GM18508 (cell line): ENCODE measurements at regions not wholly inside any gene's neighbourhood (a gene's known extent, or its start where the extent isn't known, plus 50 kb on each side); places are given as distances from the start of the nearest gene placed in this dataset.

Experiments
- ATAC-seq: cut with Tn5 transposase; IDR thresholded peaks from one replicate; pipeline ENCODE4 v1.9.1; 2021; ENCODE audit warnings: moderate number of reproducible peaks; ENCODE audit not compliant: insufficient read depth, unreplicated experiment

DNA sequence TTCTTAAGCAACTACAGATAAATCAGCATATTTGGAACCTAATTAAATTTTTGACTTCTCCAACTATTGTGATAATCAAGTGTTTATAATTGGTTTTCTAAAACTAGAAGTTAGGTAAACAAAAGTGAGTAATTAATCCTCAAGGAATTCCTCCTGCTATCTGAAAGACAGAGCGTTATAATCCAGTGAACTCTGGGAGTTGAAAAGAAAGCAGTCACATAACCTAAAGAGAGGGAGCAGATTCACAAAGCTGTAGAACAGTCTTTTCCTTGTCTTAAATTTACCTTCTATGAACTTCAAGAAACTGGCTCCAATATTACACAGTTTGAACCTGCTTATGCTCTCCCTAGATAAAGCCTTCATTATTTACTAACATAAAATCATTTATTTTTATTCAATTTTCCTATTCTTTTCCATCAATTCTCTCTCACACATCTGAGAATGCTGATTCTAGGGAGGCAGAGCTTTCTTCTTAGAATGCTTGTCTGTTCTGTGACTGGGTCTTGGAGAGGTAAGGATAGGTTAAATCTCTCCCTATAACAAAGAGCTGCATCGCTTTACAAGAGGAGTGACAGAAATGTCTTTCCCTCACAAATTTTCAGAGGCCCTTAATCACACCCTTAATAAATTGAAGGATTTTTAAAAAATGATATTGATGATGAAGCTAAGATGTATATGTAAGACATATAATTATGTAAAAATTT, 132.8 kb downstream of the TUSC7 start:
- ATAC-seq: no peak

DNA sequence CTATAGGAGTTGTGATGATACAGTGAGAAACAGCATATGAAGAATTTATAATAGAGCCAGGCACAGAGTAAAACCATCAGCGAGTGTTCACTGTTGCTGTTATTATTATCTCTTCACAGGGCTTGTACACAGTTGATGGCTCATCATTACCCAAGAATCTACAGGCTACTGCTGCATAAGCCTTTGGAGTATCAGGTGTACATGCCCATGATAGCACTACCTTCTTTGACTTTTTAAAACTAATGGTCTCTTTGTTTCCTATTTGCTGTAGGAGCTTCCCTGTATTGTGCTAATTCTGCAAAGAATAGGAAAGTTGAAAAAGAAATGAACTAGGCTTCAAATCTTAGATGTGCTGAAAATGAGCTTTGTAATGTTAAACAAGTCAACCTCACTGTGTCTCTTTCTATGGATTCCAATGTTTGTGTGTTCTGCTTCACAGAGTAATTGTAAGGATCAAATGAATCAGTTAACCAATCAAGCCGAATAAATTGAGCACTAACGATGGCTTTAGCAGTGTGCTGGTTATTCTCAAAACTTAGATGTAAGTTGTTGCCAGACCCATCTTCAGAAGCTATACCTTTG, 138.8 kb downstream of the TUSC7 start:
- no peak for ATAC-seq

DNA sequence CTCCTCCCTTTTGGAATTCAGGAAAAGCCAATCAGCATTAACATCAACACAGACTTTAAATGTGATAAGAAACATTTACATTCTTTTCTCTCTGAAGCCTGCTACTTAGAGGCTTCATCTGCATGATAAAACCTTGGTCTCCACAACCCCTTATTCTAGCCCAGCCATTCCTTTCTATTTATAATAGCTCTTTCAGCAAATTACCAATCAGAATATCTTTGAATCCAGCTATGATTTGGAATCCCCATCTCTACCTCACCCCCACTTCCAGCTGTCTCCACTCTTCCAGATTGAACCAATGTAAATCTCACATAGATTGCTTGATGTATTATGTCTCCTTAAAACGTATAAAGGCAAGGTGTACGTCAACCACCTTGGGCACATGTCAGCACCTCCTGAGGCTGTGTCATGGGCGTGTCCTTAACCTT, 139.7 kb downstream of the TUSC7 start:
- ATAC-seq: no peak

DNA sequence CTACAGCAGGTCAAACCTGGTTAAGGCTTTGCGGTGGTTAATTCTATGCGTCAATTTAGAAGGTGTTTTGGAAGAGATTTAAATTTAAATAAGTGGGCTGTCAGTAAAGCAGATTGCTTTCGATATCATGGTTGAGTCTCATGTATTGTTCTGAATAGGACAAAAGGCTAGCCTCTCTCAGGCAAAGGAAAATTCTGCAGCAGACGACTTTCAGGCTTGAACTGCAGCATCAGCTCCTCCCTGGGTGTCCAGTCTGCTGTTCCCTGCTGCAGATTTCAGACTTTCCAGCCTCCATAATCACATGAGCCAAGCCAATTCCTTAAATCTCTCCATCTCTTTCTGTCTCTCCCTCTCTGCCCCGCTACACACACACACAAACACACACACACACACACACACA, 143.2 kb downstream of the TUSC7 start:
- no peak for ATAC-seq

GRCh38 chr3:116863270-116863770, 153.7 kb downstream of the TUSC7 start:
- no peak for ATAC-seq

GRCh38 chr3:116863822-116864589, 154.4 kb downstream of the TUSC7 start:
- ATAC-seq: no peak

DNA sequence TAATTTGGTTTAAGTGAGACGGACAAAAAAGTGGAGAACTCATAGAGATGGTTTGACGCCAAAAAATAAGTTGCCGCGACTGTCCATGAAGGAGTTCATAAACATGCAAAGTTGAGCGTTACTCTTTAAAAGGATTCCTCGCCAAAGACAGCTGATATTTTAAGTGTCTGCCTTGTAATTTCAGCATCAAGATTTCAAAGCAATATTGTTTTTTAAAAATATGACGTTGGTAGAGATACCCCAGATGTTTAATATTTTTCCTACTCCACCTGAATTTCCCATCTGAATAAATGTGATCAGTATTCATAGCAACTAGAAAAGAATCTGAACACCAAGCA, 155.0 kb downstream of the TUSC7 start:
- no peak for ATAC-seq

DNA sequence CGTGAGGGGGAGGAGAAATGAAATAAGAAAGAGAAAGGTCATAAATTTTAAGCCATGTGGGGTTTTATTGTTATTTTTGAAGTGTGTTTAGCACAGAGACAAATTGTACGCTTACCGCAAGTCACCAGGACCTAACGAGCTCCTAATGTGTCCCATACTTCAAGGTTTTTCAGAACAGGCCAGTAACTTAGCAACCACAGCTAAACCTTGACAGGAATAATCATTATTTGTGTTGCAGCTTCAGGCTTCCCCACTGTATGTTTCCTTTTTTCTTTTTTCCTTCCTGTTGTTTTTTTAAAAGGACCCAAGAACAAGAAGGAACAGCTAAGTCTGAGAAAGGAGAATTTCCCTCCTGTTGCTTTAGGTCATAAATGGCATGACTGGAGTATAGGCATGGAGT, 160.8 kb downstream of the TUSC7 start:
- no peak for ATAC-seq

DNA sequence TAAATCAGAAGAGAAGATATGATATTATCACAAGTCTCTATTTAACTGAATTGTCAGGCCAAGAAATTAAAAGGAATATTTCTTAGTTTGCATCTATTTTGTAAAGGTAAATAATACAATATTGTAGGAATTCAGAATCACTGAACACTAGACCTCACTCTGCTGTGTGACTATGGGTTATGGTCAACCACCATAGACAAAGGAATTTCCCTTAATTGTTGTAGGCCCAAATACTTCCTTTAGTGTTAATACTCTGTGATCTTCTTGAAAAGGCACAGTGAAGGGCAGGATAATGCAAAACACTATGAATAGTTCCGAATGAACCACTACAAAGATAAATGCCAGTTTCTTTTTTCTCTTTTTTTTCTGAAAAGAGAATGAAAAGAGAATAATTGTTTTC, 162.3 kb downstream of the TUSC7 start:
- no peak for ATAC-seq

DNA sequence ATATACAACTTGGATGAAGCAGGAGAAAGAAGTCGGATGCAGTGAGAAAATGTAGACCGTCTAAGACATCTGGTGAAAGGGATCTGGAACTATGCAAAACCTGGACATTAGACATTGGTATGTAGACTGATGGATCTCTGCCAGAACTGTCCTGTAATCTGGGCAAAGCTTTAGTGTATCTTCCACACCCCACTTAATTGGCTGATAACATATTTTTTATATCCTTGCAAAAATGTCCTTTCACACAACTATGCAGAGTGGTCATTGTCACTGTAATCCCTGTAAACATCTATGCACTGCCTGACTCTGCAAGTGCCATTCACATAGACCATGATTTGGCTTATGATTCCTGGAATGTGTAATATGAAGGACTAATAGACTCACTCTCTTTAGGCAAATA, 163.1 kb downstream of the TUSC7 start:
- no peak for ATAC-seq

DNA sequence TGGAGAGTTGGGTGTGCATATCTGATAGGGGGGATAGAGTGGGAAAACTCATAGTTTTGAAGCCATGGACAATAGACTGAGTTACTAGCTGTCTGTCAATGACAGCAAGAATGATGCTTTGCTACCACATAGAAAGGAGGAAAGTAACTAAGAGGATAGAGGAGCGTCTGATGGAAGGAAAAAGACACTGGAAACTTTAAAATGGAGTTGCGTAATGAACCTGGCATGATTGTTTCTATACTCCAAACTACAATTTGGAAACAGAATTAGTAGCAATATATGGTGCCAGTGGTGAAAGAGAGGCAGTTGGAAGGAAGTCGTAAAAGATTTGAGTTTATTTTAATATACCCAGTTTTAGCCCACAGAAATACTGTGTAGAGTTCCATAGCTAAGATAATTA, 163.6 kb downstream of the TUSC7 start:
- ATAC-seq: no peak

DNA sequence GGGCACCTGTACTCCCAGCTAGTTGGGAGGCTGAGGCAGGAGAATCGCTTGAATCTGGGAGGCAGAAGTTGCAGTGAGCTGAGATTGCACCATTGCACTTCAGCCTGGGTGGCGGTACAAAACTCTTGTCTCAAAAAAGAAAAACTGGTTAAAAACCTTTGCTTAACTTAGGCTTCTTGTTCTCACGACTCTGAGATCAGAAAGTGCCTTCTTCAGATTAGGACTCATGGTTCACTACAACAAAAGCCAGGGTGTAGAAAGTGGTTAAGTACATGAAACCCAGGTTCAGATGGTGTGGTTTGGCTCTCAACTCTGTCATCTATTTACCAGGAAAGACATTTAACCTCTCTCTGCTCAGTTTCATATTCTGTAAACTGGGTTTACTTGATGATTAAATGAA, 168.4 kb downstream of the TUSC7 start:
- no peak for ATAC-seq

GRCh38 chr3:116886202-116886893, 176.8 kb downstream of the TUSC7 start:
- peak; percentile 90 for ATAC-seq

- ATAC-seq: no peak
Observed at GRCh38 chr3:116896116-116896515, 186.5 kb downstream of the TUSC7 start.

- ATAC-seq: no peak
Observed at GRCh38 chr3:116897382-116897781, 187.8 kb downstream of the TUSC7 start.

GRCh38 chr3:116899253-116899652, 189.7 kb downstream of the TUSC7 start:
- ATAC-seq: no peak

- no peak for ATAC-seq
Observed at GRCh38 chr3:116905334-116905733, 195.8 kb downstream of the TUSC7 start.

DNA sequence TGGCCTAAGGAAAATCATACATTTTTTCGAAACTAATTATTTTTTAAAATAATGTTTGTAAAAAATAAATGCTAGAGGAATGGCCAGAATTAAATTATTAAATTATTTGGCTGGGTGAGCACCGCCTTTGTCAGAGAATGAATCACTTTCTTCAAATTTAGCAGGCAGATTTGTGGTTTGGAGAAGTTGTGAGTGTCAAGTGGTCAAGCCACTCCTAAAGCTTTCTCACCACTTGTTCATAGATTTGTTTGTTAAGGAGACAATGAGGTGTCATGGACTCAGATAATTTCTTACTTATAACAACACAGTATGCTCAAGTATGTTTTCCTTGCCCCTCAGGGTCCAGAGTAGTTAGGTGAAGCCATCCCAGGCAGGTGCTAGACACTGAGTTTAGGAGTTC, 196.2 kb downstream of the TUSC7 start:
- no peak for ATAC-seq

DNA sequence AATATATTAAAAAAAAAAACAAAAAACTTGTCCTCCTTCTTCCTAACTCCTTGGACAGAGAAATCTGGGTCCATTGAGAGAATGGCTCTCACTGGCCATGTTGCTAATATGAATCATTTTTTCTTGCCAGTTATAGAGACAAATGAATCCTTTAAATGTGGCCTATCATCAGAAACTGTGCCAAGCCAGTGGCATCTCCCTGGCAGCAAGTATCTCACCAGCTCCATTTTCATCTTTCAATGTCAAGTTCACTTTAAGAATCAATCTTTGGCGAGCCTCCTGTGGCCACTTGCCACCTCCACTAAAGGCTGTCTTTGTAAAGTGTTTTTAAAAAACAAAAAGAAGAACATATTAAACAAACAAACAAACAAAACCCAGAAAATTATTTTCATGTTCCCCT, 202.5 kb downstream of the TUSC7 start:
- ATAC-seq: no peak

GRCh38 chr3:116914004-116914403, 204.4 kb downstream of the TUSC7 start:
- no peak for ATAC-seq

- ATAC-seq: no peak
Observed at GRCh38 chr3:116916836-116917235, 207.3 kb downstream of the TUSC7 start.
